ENCODE measurements at regions not wholly inside any gene's neighbourhood (a gene's known extent, or its start where the extent isn't known, plus 50 kb on each side); places are given as distances from the start of the nearest gene placed in this dataset.

DNA sequence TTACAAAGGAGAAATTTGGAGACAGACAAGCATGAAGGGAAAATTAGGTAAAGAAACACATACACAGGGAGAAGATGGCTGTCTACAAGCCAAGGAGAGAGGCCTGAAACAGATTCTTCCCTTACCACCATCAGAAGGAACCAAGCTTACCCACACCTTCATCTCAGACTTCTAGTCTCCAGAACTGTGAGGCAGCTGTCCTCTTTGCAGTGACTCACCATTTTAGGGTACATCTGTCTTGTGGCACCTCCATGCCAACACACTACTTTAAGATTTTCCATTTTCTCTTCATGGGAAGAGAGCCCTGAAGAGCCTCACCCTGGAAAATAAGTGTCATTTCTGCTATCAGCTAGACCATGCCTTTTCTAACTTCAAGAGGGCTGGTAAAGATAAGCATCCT lies 369.3 kb downstream of the FRK start:
- TF ChIP-seq ZNF24 (IDR thresholded peaks at IDR 0.05) (no peak), ARHGAP35 (IDR thresholded peaks at IDR 0.05; ENCODE audit: partially characterized antibody) (no peak)

All from K562 (cell line).